GM23338 (cell line): ENCODE measurements at regions not wholly inside any gene's neighbourhood (a gene's known extent, or its start where the extent isn't known, plus 50 kb on each side); places are given as distances from the start of the nearest gene placed in this dataset.

Experiments
- ATAC-seq: fragments of 200-7000 bp; cut with Tn5 transposase; 3 replicates; pipeline ENCODE4 v1.9.1; 2020
- DNase-seq: peaks from one replicate; pipeline ENCODE4 v3.0.0-alpha.2; 2015; ENCODE audit warnings: low spot score
- H2AFZ ChIP-seq: fragments of 200-600 bp; sonication (generic); 2 replicates; pipeline ENCODE4 v1.8.0; 2016; ENCODE audit warnings: antibody characterized with exemption, mild to moderate bottlenecking, moderate library complexity
- H3F3A ChIP-seq: fragments of 200-600 bp; sonication (generic); replicated peaks from 2 replicates; pipeline ENCODE4 v1.8.0; 2017; ENCODE audit warnings: antibody characterized with exemption, mixed run types, low read depth
- H3K27ac ChIP-seq: fragments of 200-600 bp; sonication (generic); 2 replicates; pipeline ENCODE4 v1.6.1; 2016; ENCODE audit warnings: low read depth
- H3K27me3 ChIP-seq: fragments of 200-600 bp; sonication (generic); 2 replicates; pipeline ENCODE4 v1.8.0; 2016; ENCODE audit warnings: mild to moderate bottlenecking, mixed run types, moderate library complexity; ENCODE audit not compliant: insufficient read depth
- H3K36me3 ChIP-seq: fragments of 200-600 bp; sonication (generic); 2 replicates; pipeline ENCODE4 v1.8.0; 2016; ENCODE audit warnings: mild to moderate bottlenecking; ENCODE audit not compliant: insufficient read depth
- H3K4me1 ChIP-seq: fragments of 200-600 bp; sonication (generic); 2 replicates; pipeline ENCODE4 v1.8.0; 2016; ENCODE audit warnings: mild to moderate bottlenecking, moderate library complexity; ENCODE audit not compliant: insufficient read depth
- H3K4me2 ChIP-seq: fragments of 200-600 bp; sonication (generic); 2 replicates; pipeline ENCODE4 v1.7.1; 2017; ENCODE audit warnings: mixed run types
- H3K4me3 ChIP-seq: fragments of 200-600 bp; sonication (generic); 2 replicates; pipeline ENCODE4 v1.6.1; 2016; ENCODE audit warnings: mixed run types
- H3K79me2 ChIP-seq: fragments of 200-600 bp; sonication (generic); replicated peaks from 2 replicates; pipeline ENCODE4 v1.8.0; 2017; ENCODE audit warnings: mild to moderate bottlenecking; ENCODE audit not compliant: insufficient read depth
- H3K9me2 ChIP-seq: fragments of 200-600 bp; sonication (generic); 2 replicates; pipeline ENCODE4 v1.8.0; 2017; ENCODE audit not compliant: insufficient read depth
- H4K20me1 ChIP-seq: fragments of 200-600 bp; sonication (generic); replicated peaks from 2 replicates; pipeline ENCODE4 v1.8.0; 2017; ENCODE audit warnings: mild to moderate bottlenecking; ENCODE audit not compliant: insufficient read depth
- H3K27ac Mint-ChIP-seq: 2 replicates; pipeline ENCODE4 v1.8.0; 2020; ENCODE audit warnings: inconsistent platforms, mild to moderate bottlenecking, moderate library complexity, mixed read lengths
- H3K27me3 Mint-ChIP-seq: 3 replicates; pipeline ENCODE4 v1.8.0; 2022; ENCODE audit warnings: low read depth, mild to moderate bottlenecking, moderate library complexity, mixed read lengths, inconsistent platforms; ENCODE audit not compliant: insufficient read depth, poor library complexity
- H3K36me3 Mint-ChIP-seq: 3 replicates; pipeline ENCODE4 v1.8.0; 2021; ENCODE audit warnings: low read depth, mild to moderate bottlenecking, inconsistent platforms, moderate library complexity, mixed read lengths
- H3K4me1 Mint-ChIP-seq: 3 replicates; pipeline ENCODE4 v1.8.0; 2020; ENCODE audit warnings: mild to moderate bottlenecking, inconsistent platforms, mixed read lengths
- H3K4me3 Mint-ChIP-seq: 3 replicates; pipeline ENCODE4 v1.8.0; 2021; ENCODE audit warnings: moderate library complexity, mild to moderate bottlenecking, inconsistent platforms, mixed read lengths
- H3K9me3 Mint-ChIP-seq: 3 replicates; pipeline ENCODE4 v1.8.0; 2020; ENCODE audit warnings: moderate library complexity, mild to moderate bottlenecking, inconsistent platforms, mixed read lengths
- CREB1 ChIP-seq: fragments of 250-450 bp; sonication (Bioruptor Pico); IDR thresholded peaks from 2 replicates; pipeline ENCODE4 v1.5.0; 2020; ENCODE audit warnings: low read depth, mild to moderate bottlenecking, moderate library complexity
- ETS1 ChIP-seq: IDR thresholded peaks from 2 replicates; pipeline ENCODE4 v1.6.1; 2016; ENCODE audit warnings: antibody characterized with exemption
- EZH2 ChIP-seq: fragments of 200-600 bp; sonication (generic); IDR thresholded peaks from one replicate; pipeline ENCODE4 v1.8.0; 2017; ENCODE audit warnings: antibody characterized with exemption, mild to moderate bottlenecking, low read depth; ENCODE audit not compliant: unreplicated experiment
- EZH2phosphoT487 ChIP-seq: fragments of 200-600 bp; sonication (generic); IDR thresholded peaks from one replicate; pipeline ENCODE4 v1.8.1; 2018; ENCODE audit warnings: antibody characterized with exemption; ENCODE audit not compliant: unreplicated experiment
- POLR2AphosphoS5 ChIP-seq: IDR thresholded peaks from 2 replicates; pipeline ENCODE4 v1.6.1; 2016; ENCODE audit warnings: antibody characterized with exemption, low read depth
- REST ChIP-seq: IDR thresholded peaks from one replicate; pipeline ENCODE4 v1.6.1; 2018; ENCODE audit warnings: antibody characterized with exemption; ENCODE audit not compliant: unreplicated experiment
- STAT1 ChIP-seq: IDR thresholded peaks from one replicate; pipeline ENCODE4 v1.6.1; 2016; ENCODE audit warnings: antibody characterized with exemption; ENCODE audit not compliant: unreplicated experiment

- no peak for TF ChIP-seq CREB1
- TF ChIP-seq ETS1 = no peak
- TF ChIP-seq STAT1 = no peak
- TF ChIP-seq POLR2AphosphoS5 = no peak
- Histone ChIP-seq H3K4me3 (no peak overlapping the region), H3K79me2 (no peaks in the 10 kb centered on the region), H3K27me3 (no peaks in the 10 kb centered on the region), H3K9me2 (peaks cover 27% of the 10 kb centered on the region), H4K20me1 (no peaks in the 10 kb centered on the region), H3K27ac (no peak overlapping the region), H2AFZ (peak overlapping the region; percentile 95; the same call in 1 of the 2 replicates), H3K36me3 (no peaks in the 10 kb centered on the region; the same call in 1 of the 2 replicates), H3F3A (no peaks in the 10 kb centered on the region), H3K4me1 (peaks cover 24% of the 10 kb centered on the region), H3K4me2 (0 out of 2 replicates have a peak overlapping the region, but pooled peaks have one; percentile 48)
- no peak overlapping the region for H3K4me3 Mint-ChIP-seq
- peaks cover 15% of the 10 kb centered on the region for H3K9me3 Mint-ChIP-seq
- DNase-seq (peak; percentile 78), ATAC-seq (peak; percentile 86)
- no peaks in the 10 kb centered on the region for H3K27me3 Mint-ChIP-seq
- peaks cover 24% of the 10 kb centered on the region for H3K4me1 Mint-ChIP-seq
- peaks cover 16% of the 10 kb centered on the region; the same call in 2 of the 3 replicates for H3K36me3 Mint-ChIP-seq
- no peak overlapping the region for H3K27ac Mint-ChIP-seq
These were observed 158.0 kb downstream of the CAPZA3 start for GRCh38 chr12:18895946-18896345.

GRCh38 chr12:18897823-18898222 lies 159.9 kb downstream of the CAPZA3 start:
- no peaks in the 10 kb centered on the region; the same call in 1 of the 2 replicates for H3K36me3 ChIP-seq
- no peaks in the 10 kb centered on the region for H3K27me3 ChIP-seq
- no peaks in the 10 kb centered on the region for H3K79me2 ChIP-seq
- H3K4me2 ChIP-seq = no peak overlapping the region
- H3K27ac ChIP-seq = no peak overlapping the region
- H3K4me1 ChIP-seq = peaks cover 24% of the 10 kb centered on the region
- no peak overlapping the region for H3K4me3 ChIP-seq
- H3K36me3 Mint-ChIP-seq = peaks cover 5% of the 10 kb centered on the region; the same call in 1 of the 3 replicates
- no peaks in the 10 kb centered on the region for H4K20me1 ChIP-seq
- TF ChIP-seq POLR2AphosphoS5 (no peak), ETS1 (no peak), CREB1 (no peak)
- no peak overlapping the region for H3K27ac Mint-ChIP-seq
- H3F3A ChIP-seq = no peaks in the 10 kb centered on the region
- H3K9me2 ChIP-seq = peaks cover 35% of the 10 kb centered on the region
- DNase-seq (no peak), ATAC-seq (no peak)
- no peaks in the 10 kb centered on the region for H3K27me3 Mint-ChIP-seq
- peaks cover 3% of the 10 kb centered on the region; the same call in 2 of the 3 replicates for H3K9me3 Mint-ChIP-seq
- no peak overlapping the region for H3K4me3 Mint-ChIP-seq
- no peak overlapping the region for H2AFZ ChIP-seq
- H3K4me1 Mint-ChIP-seq = peaks cover 24% of the 10 kb centered on the region

- H3F3A ChIP-seq = no peaks in the 10 kb centered on the region
- peaks cover 3% of the 10 kb centered on the region; the same call in 2 of the 3 replicates for H3K9me3 Mint-ChIP-seq
- H3K27ac ChIP-seq = no peak overlapping the region
- no peaks in the 10 kb centered on the region; the same call in 1 of the 2 replicates for H3K36me3 ChIP-seq
- H3K4me1 Mint-ChIP-seq = peaks cover 22% of the 10 kb centered on the region
- H3K27me3 Mint-ChIP-seq = no peaks in the 10 kb centered on the region
- peaks cover 20% of the 10 kb centered on the region for H3K4me1 ChIP-seq
- H3K4me2 ChIP-seq = no peak overlapping the region
- ATAC-seq (no peak), DNase-seq (no peak)
- no peaks in the 10 kb centered on the region for H3K79me2 ChIP-seq
- H2AFZ ChIP-seq = no peak overlapping the region
- H3K36me3 Mint-ChIP-seq = peaks cover 5% of the 10 kb centered on the region; the same call in 1 of the 3 replicates
- H3K27ac Mint-ChIP-seq = no peak overlapping the region
- peaks cover 37% of the 10 kb centered on the region for H3K9me2 ChIP-seq
- no peaks in the 10 kb centered on the region for H3K27me3 ChIP-seq
- H3K4me3 ChIP-seq = no peak overlapping the region
- no peak overlapping the region for H3K4me3 Mint-ChIP-seq
- H4K20me1 ChIP-seq = no peaks in the 10 kb centered on the region
- TF ChIP-seq EZH2phosphoT487 (no peak), CREB1 (no peak), EZH2 (no peak), REST (no peak)
These were observed 160.6 kb downstream of the CAPZA3 start for GRCh38 chr12:18898470-18898869.
